GM20000 (cell line): ENCODE measurements at regions not wholly inside any gene's neighbourhood (a gene's known extent, or its start where the extent isn't known, plus 50 kb on each side); places are given as distances from the start of the nearest gene placed in this dataset.
"Not testable (repeated sequence)": the region's sequence is repeated elsewhere in the genome, so short reads cannot be mapped to it uniquely, and the experiment has no call there.

ENCODE experiments used
- DNase-seq: peaks from one replicate; pipeline ENCODE4 v3.0.0; 2012; ENCODE audit warnings: low spot score
- TF ChIP-seq, protein P1 (sequence below): IDR thresholded peaks from 2 replicates; pipeline ENCODE4 v1.5.1; 2012; ENCODE audit warnings: mild to moderate bottlenecking, control low read depth; ENCODE audit errors: extremely low read depth, missing control alignments

DNA sequence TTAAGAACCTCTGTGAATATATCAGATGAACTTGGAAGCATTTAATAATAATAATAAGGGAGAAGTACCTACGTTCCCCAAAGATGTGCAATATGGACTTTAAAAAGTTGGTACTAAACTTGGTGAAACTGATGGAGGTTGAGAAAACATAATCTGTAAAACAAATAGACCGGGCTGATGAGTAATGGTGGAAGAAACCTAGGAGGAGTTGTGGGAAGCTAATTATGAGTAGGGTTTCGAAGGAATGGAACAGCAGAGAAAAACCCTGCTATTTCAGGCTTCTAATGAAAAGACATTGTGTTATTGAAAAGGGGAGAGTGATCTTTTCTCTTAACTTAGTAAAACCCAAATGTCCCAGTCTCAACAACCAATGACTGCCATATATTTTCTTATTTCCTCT is 229.3 kb downstream of the PCSK1 start:
- DNase-seq: no peak
- TF ChIP-seq, protein P1, sequence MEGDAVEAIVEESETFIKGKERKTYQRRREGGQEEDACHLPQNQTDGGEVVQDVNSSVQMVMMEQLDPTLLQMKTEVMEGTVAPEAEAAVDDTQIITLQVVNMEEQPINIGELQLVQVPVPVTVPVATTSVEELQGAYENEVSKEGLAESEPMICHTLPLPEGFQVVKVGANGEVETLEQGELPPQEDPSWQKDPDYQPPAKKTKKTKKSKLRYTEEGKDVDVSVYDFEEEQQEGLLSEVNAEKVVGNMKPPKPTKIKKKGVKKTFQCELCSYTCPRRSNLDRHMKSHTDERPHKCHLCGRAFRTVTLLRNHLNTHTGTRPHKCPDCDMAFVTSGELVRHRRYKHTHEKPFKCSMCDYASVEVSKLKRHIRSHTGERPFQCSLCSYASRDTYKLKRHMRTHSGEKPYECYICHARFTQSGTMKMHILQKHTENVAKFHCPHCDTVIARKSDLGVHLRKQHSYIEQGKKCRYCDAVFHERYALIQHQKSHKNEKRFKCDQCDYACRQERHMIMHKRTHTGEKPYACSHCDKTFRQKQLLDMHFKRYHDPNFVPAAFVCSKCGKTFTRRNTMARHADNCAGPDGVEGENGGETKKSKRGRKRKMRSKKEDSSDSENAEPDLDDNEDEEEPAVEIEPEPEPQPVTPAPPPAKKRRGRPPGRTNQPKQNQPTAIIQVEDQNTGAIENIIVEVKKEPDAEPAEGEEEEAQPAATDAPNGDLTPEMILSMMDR: no peak

DNA sequence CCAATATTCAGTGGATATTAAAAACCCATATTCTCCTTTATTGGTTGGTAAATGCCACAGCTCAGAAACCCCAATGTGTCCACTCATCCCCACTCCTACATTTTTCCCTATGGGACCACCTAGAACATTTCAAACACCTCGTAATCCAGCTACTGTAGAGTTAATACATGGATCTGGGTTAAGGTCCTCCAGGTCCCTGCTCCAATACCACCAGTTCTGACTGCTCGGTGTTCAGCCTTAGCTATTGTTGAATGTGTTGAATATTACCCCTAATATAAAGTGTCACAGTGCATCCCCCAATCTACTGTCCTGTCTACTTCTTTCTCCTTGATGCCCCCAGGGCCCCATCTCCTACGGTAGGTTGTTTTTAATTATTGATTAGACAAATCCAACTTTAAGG is 231.5 kb downstream of the PCSK1 start:
- TF ChIP-seq, protein P1: no peak
- no peak for DNase-seq

DNA sequence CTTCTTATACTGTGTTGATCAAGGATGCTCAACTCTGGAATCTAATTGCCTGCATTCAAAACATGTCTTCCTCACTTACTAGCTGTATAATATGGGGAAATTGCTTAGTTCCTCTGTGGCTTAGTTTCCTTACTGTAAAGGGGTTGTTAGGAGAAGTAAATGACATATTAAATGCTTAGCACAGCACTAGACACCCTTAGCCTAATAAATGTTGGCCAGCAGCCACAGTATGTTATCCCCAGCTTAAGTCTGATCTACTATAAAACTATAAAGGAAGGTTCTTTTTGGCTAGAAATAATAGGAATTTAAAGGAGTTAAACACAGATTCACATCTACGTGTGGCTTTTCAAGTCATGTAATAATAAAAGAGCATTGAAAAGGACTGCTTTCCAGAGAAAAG is 232.4 kb downstream of the PCSK1 start:
- TF ChIP-seq, protein P1: no peak
- no peak for DNase-seq

DNA sequence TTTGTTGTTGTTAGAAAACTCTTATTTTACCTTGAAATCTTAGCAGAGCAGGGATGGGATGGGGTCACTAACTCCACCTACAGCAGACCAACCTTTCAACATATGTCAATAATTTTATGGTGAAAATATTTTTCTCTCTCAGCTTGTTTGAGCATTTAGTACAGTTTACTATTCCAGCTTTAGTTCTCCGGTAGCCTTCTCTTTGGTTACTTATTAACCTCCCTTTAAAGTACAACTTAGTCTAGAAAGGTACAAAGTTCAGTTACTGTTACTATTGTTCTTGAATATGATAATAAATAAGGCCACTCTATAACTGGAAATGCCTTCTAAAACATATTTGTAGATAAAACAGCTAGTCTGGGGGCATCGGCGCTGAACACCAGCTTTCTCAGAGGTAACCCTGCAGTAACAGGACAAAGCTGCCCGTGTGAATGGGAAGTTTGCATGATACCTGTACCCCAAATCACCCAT is 233.3 kb downstream of the PCSK1 start:
- no peak for DNase-seq
- TF ChIP-seq, protein P1: no peak

DNA sequence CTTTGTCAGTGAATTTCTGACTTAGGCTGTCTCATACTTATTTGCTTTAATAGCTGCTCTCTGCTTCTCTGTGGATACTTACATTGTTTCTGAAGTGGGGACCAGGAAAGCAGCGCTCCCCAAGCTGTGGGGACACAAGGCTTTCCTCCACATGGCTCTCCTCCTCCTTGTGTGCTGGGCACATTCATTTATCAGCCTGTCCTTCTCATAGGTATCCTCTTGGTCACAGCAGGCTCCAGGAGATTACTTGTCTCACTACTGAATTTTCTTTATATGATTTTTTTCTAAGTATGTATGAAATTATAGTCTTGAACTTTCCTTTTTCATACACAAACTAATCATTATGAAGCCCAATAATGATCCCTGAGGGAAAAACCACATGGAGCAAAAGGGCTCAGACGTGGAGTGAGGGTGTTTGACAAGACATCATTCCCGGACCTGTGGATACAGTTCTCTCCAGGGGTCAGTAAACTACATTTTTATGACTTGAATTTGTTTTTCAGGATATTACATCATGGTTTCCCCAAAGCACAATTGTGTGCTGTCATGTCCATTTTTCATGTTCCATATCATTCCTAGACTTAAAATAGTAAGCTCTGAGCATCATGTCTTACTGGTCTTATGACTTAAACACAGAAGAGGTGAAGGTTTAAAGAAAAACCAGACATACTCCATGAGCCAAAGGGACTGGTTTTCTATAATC is 234.5 kb downstream of the PCSK1 start:
- no peak for DNase-seq
- TF ChIP-seq, protein P1: no peak

DNA sequence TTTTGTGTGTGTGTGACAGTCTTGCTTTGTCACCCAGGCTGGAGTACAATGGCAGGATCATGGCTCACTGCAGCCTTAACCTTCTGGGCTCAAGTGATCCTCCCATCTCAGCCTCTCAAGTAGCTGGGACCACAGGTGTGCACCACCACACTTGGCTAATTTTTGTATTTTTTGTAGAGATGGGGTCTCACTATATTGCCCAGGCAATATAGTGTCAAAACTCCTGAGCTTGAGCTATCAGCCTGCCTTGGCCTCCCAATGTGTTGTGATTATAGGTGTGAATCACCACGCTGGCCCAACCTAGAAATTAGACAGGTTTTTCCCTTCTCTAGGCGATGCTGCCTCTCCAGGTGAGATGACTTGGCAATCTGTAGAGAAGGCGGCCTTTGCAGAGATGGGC is 235.3 kb downstream of the PCSK1 start:
- not testable (repeated sequence) for DNase-seq

DNA sequence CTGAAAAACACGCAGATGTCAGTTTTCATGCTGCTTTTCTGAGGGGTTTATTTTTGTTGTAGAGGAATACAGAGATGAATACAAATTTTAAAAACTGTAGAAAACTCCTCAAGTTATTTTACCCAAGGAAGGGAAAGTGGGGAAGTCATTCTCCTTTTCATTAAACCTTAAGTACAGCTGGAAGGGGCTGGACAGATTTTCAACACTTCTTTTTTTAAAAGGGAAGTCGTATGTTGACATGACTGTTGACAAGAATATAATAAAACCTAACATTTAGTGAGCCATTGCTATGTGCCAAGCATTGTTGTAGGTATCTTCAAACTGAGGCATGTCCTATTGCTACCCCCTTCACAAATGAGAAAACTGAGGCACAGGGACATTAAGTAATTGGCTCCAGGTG is 235.7 kb upstream of the ELL2 start:
- DNase-seq: no peak
- TF ChIP-seq, protein P1: no peak

DNA sequence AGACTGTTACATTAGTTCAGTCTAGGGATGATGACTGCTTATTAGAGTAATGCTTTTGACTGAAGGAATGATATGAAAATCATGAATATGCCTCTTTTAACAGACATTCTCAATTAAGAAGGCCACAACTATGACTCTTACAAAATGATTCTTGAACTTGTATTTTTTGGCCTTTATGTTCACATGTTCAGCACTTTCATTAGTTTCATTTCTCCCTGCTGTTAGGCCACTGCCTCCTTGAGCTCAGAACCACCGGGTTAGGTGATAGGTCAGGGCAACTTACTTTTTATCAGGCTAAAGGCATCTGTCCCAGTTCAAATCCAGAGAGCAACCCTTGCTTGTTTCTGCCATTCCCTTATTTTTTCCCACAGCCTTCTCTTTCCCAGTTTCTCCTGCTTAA is 235.2 kb upstream of the ELL2 start:
- no peak for DNase-seq
- TF ChIP-seq, protein P1: no peak
